Frontal cortex (tissue), 3 donors: ENCODE measurements at regions not wholly inside any gene's neighbourhood (a gene's known extent, or its start where the extent isn't known, plus 50 kb on each side); places are given as distances from the start of the nearest gene placed in this dataset.

Experiments
- DNase-seq, 2 donors: peaks; one replicate each; pipeline ENCODE4 v3.0.0; 2012; ENCODE audit warnings: low spot score in 2 of 2
- FAIRE-seq: peaks from 2 replicates; lab custom pipeline; 2012; peaks lifted over from hg19 to GRCh38; lab: Jason Lieb, UNC
- donor health status: control.
- donor health status: control.
- donor health status: control.

DNA sequence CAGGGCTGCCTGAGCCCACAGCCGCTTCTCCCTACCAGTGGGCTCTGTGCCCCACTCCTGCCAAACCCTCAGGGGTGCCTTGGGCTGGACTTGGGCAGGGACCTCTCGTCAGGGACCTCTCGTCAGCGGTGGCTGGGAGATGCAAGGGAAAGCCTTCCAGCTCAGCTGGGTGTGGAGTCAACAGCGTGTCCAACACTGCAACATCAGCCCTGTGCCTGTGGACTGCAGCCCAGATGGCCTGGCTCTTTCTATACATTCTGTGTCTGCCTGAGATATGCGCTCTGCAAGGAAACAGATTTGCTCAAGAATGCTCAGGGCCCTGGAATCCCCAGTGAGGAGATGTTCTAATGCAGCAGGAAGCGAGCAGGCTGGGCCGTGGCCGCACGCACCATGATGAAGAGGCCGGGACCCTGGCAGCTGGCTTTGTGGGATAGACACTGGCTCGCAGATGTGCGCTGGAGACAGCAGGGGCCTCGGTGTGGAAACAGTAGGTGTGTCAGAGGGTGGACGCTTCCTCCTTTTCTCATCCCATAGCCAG lies 85.0 kb upstream of the COL5A1 start:
- FAIRE-seq (no peak), DNase-seq (no peak)

DNA sequence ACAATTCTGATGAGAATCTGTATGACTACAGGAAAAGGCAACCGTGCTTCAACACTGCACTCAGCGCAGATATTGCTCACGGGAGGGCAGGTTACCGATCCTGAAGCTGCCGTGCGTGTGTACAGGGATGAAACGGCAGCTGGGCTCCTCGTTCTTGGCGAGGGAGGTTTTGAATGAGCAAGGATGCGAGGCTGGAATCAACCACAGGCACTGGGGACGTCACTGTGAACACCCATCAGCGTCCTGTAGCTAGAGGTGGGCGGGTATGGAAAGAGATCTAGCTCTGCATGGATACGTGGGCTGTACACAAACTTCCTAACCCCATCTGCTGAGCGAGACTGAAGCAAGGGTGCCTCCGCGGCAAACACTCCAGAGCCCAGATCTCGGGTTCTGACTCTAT lies 84.3 kb upstream of the COL5A1 start:
- no peak for FAIRE-seq
- DNase-seq: peak in 1 of 2 donors; percentile 48

DNA sequence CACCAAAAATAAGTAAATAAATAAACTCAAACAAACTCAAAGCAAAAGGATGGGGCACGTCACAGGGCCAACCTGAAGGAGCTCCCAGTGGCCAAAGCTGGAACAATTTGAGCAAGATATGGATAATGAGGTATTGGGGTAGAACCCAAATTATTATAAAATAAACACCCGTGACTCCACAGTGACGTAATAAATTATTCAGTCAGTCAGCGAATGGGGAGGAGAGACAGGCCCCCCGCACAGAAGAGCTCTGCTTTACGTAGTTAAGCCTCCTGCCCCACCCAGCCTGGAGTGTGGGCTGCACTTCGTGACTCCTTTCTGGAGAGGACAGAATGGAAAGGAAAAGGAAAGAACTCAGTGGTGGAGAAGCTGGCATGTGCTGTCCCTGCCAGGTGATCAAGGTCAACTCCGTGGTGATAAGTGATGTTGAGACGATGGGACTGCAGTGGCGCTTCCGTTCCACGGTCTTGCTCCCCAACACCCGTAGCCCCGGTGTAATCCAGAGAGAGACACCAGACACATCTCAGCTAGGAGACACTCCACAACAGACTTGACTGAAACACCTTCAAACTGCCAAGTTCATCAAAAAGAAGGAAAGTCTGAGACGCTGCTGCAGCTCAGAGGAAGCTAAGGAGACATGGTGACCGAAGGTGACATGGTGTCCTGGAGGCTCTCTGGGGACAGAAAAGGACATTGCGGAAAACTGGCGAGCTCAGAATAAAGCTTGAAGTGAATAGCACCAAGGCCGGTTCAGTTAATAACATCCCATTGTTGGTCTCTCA lies 83.3 kb upstream of the COL5A1 start:
- FAIRE-seq (no peak), DNase-seq (no peak)

DNA sequence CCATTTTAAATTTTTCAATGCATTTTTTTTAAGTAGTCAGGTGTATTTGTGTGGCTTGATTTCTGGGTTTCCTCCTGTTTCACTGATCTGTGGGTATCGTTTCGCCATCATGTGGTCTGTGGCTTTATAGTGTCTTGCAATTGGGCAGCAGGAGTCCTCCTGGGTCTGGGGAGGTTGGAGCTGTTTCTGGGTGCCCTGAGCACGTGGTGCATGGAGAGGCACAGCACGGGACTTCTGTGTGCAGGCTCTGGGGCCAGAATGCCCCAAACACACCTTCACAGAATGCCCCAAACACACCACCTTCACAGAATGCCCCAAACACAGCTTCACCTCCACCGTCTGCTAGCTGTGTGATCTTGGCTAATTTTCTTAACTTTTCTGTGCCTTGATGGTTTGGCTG lies 82.6 kb upstream of the COL5A1 start:
- no peak for FAIRE-seq
- DNase-seq: no peak

DNA sequence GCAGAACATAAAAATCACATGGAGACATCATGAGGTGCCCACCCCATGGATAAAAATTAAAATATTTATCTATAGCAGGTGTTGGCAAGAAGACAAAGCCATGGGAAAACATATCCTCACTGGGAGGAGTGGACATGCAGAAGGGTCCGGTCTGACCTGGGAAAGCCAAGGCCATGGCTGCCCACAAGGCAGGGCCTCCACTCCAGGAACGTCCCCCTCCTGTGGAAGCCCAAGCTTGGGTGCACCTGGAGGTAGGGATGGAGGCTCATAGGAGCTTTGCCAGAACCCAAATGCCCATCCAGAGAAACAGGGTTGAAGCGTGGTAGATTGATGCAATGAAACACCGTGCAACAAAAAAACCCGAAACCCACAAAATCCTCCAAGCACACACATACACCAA lies 81.4 kb upstream of the COL5A1 start:
- FAIRE-seq (no peak), DNase-seq (no peak)

DNA sequence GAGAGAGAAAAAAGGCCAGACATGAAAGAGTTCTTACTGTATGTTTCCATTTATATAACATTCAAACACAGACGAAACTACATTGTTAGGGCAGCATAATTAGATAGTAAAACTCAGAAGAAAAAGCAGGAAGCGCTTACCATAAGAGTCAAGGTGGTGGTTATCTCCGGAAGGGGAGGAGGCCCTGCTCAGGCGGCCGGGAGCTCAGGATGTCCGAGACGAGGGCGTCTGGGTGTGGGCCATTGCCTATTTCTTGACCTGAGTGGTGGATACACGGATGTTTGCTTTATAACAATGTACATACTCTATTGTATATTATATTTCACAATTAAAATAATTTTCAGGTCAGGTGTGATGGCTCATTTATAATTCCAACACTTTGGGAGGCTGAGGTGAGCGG lies 80.9 kb upstream of the COL5A1 start:
- DNase-seq: no peak
- no peak for FAIRE-seq

DNA sequence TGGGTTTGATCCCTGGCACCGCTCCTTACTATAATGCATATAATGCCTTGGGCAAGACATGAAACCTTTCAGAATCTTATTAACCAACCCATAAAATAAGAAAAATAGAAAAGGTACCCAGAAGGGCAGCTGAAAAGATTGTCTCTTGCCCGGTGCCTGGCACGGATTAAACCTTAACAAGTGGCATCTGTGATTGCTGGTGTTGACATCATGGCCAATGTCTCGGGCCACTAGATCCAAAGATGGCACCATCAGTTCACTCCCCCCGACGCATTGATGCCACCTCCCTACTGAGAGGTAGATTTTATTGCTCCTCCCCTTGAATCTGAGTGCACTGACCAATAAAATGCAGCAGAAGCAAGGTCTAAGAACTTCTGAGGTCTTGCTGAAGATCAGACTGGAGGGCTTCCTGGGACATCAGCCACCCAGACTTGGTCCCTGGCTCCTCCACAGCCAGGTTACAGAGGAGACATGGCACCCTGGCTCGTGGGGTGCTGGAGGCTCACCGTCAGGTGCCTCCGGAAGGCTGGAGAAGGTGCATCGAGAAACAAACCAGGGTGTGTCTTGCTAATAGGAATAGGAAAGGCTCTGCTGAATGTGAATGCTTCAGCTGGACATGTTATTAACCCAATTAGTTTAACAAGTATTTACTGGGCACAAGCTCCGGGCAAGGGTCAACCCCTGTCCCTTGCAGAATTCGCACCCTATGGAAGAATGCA lies 80.0 kb upstream of the COL5A1 start:
- FAIRE-seq: no peak
- no peak for DNase-seq

DNA sequence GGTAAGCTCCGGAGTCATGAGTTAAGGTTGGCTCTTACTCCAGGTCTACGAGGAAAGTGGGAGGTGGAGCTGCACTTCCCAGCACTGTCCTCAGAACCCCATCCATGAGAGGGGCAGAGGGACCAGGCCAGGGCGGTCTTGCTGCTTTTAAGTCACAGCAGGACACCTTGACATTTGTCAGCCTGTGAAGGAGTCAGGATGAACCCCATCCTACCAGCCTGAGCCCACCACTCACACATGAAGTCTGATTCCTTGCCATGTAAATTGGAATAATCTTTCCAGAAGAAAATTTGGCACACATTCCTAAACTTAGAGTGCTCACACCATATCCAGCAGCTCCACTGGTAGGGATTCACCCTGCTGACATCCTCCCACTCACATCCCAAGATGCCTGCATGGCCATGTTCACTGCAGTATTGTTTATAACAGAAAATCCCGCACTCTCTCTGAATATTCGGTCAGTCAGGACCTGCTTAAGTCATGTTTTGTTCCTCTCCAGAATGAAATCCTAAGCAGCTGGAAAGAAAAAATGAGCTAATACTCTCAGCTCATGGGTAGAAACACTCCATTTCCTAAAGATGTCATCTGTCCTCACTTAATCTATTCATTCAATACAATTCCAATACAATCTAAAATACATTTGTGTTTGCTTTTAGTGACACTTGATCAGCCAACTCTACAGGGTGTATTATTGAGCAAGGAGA lies 79.3 kb upstream of the COL5A1 start:
- no peak for DNase-seq
- FAIRE-seq: no peak

DNA sequence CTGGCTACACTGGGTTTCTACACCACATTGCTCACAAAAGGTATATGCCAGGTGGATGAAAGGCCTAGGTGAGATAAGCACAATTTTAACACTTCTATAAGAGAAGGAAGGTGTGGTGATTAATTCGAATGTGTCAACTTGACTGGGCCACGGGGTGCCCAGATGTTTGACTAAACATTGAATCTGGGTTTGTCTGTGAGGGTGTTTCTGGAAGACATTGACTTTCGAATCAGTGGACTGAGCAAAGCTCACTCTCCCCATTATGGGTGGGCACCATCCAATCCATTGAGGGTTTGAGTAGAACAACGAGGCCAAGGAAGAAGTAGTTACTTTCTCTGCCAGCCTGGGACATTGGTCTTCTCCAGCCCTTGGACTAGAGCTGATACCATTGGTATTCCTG lies 78.2 kb upstream of the COL5A1 start:
- FAIRE-seq (no peak), DNase-seq (no peak)

DNA sequence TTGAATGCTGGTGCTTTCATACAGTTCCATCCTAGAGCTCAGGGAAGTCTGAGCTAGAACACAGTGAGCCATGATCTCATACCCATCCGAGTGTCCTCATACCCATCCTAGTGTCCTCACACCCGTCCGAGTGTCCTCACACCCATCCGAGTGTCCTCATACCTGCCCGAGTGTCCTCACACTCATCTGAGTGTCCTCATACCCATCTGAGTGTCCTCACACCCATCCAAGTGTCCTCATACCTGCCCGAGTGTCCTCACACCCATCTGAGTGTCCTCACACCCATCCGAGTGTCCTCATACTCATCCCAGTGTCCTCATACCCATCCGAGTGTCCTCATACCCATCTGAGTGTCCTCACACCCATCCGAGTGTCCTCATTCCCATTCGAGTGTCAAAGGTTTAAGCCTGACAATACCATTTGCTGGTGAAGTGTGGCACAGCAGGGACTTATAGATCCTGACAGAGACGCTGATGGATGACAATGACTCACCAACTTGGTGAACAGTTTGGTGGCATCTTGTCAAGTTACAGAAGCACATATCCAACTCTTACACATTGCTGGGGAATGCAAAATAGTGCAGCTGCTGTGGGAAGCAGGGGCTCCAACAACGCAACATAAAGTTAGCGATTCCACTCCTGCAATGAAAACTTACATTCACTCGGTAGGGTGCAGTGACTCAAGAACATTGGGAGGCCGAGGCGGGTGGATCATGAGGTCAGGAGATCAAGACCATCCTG lies 77.0 kb upstream of the COL5A1 start:
- FAIRE-seq (no peak), DNase-seq (no peak)

DNA sequence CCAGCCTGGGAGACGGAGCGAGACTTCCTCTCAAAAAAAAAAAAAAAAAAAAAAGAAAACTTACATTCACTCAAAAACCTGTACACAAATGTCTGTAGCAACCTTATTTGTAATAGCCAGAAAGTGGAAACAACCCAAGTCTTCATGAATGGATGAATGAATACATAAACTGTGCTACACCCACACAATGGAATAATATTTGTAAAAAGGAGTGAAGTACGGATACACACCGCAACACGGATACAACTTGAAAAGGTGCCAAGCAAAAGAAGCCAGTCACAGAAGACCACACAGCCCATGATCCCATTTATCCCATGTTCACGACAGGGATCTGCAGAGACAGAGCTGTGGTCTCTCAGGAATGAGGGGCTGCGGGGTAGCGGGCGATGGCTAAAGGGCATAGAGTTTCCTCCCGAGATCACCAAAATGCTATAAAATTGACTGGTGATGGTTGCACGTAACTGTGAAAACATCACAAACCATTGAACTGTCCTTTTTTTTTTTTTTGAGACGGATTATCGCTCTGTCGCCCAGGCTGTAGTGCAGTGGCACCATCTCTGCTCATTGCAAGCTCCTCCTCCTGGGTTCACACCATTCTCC lies 76.2 kb upstream of the COL5A1 start:
- DNase-seq: no peak

DNA sequence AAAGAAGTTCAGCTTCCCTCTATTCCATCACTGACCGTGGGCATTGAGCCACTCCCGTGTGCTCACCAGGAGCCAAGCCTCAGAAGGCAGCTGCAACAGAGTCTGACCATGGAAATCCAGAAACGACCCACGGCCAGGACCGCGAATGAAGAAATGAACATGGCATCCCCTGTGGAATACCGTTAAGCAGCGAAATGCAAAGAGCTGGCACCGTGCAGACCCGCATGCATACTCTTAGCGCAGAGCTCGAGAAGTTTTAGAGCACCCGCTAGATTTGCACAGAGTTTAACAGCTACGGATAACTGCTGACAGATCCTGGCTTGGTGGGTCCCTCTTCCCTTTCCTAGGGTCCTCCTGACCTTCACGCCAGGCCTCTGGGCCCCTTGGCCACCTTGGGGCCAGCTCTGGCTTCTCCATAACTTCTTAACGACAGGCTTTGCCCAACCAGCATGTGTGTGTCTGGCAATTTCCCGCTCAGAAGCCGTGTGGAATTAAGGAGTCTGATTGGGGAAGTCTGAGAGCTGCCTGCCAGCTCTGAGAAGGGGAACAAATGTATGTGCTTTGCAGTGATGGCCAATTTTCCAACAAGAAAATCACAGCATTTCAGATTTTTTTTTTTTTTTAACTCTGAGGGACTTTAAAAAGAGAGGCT lies 75.3 kb upstream of the COL5A1 start:
- no peak for FAIRE-seq
- DNase-seq: no peak

More for the DNA sequence above, 76.2 kb upstream of the COL5A1 start:
- FAIRE-seq: no peak

DNA sequence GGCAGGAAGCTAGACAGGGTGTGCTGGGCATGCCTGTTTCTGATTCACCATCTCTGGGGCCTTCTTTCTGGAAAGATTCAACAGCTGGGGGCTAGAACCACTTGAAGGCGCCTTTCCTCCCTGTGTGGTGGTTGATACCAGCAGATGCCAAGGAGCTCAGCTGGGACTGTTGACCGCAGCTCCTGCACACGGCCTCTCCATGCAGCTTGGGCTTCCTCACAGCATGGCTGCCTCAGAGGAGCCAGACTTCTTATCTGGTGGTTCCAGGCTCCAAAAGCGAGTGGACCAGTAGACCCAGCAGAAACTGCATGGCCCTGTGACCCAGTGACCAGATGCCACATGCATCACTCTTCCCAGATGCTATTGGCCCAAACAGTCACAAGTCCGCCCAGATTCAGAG lies 74.7 kb upstream of the COL5A1 start:
- no peak for DNase-seq
- FAIRE-seq: no peak

DNA sequence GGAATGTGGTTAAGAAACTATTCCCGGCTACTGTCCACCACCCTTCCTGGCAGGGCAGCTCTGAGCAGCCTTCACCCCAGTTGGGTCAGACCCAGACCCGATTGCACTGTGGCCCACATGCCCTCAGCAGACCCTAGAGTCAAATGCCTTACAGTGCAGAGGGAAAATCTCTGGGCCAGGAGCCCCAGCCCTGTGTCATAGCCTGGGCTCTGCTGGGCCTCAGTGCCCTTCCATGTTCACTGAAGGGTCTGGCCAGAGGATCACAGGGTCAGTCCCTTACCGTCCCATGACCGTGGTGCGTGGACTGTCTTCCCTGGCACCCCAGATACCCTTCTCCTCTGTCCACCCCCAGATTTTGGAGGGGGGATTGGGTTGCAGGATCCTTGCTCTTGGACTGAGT lies 73.5 kb upstream of the COL5A1 start:
- DNase-seq: no peak
- FAIRE-seq: no peak

DNA sequence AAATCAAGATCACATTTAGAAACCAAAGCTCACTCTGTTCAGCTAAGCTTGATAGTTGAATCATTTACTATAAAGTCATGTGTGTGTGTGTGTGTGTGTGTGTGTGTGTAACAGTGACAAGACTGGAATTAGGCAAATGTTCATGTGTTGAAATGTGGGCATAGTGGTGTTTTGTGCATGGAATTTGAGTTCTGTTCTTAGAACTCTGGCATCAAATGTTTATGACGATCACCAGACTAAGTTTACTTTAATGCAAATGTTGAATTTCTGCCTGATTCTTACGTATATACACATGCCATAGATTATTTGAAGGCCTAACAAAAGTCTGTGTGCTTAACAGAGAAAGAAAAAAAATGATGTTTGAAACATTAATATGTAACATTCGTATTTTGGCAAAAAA lies 72.8 kb upstream of the COL5A1 start:
- no peak for FAIRE-seq

DNA sequence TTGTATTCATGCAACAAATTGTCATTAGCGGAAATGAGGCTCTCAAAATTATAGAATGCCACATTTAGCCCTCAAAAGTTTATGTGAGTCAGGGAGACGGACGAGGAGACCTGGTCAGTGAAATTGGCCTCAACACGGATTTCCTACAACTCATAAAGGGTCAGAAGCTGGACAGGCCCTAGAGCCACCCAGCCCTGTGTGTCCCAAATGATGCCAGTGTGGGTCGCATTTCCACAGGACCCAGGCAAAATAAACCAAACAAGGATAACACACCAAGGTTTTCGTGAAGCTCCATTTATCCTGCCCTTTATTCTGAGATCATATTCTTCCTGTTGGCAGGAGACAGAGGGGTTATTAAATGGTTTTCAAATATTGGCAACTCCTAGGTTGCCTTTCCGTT lies 72.0 kb upstream of the COL5A1 start:
- FAIRE-seq (no peak), DNase-seq (no peak)

More for the DNA sequence above, 72.8 kb upstream of the COL5A1 start:
- DNase-seq: no peak

DNA sequence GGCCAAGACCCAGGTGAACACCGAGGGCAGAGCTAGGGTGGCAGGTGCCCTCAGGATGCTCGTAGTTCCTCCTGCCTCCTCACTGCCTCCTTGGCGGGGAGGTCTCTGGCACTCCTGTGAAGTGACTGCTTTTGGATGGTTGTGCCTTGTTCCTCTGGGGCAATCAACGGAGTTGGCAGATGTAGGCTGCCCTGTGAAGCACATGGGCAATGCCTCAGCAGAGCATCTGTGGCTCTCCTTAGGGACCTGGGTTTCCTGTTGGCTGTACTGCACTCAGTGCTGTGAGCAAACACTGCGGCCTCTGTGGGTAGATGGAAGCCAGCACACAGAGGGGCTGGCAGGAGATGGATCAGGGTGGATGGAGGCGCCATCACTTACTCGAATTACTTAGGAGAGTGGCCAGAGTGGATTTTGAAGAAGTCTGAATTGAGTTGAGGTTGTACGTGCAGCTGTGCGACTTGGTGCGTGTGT lies 71.4 kb upstream of the COL5A1 start:
- no peak for FAIRE-seq
- DNase-seq: no peak

DNA sequence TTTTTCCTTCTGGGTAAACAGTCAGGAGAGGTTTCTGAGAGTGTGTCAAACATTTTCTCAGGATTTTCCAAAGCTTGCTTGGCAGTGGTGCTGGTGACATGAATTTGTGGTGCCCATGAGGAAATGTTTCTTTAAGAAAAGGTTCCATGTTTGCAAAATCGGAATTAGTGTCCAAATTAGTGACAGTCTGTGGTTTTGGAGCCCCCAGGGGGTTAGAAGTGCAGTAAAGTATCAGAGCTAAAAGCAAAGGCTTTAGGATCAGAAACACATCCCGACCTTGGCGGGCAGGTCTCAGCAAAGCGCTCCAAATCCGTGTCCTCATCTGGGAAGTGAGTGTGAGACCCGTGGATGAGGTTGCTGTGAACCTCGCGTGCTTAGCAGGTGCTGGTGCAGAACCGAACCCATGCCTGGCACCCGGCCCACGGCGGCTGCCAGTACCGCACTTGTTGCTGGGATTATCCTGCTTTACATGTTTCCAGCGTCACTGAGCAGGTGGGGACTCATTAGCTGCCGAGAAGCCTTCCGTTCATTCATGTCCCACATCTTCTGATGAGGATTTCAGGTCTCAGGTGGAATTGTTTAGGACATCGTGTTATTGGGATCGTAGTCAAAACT lies 70.8 kb upstream of the COL5A1 start:
- DNase-seq (no peak), FAIRE-seq (no peak)
